Stomach (tissue), 4 donors: ENCODE measurements at regions not wholly inside any gene's neighbourhood (a gene's known extent, or its start where the extent isn't known, plus 50 kb on each side); places are given as distances from the start of the nearest gene placed in this dataset.

Source experiments
- CTCF ChIP-seq, 7 experiments: fragments of 450-650 bp in 4 of 7; fragments of 200-600 bp in 3 of 7; sonication (generic) in 3 of 7; IDR thresholded peaks; one replicate each; pipeline ENCODE4 v1.5.1; 2016 to 2019; ENCODE audit warnings: antibody characterized with exemption in 7 of 7, control low read depth in 2 of 7, mild to moderate bottlenecking in 1 of 7
- EP300 ChIP-seq: sonication (generic); formaldehyde crosslinking; IDR thresholded peaks from one replicate; pipeline ENCODE4 v1.6.1; 2017; ENCODE audit warnings: antibody characterized with exemption
- POLR2A ChIP-seq, 4 donors: fragments of 450-650 bp; IDR thresholded peaks; one replicate each; pipeline ENCODE4 v1.6.1; 2016; ENCODE audit warnings: antibody characterized with exemption in 4 of 4, control low read depth in 2 of 4, mild to moderate bottlenecking in 1 of 4, moderate library complexity in 1 of 4
- POLR2AphosphoS5 ChIP-seq, 3 donors: sonication (generic); formaldehyde crosslinking; IDR thresholded peaks; one replicate each; pipeline ENCODE4 v1.6.1; 2016; ENCODE audit warnings: antibody characterized with exemption in 3 of 3

DNA sequence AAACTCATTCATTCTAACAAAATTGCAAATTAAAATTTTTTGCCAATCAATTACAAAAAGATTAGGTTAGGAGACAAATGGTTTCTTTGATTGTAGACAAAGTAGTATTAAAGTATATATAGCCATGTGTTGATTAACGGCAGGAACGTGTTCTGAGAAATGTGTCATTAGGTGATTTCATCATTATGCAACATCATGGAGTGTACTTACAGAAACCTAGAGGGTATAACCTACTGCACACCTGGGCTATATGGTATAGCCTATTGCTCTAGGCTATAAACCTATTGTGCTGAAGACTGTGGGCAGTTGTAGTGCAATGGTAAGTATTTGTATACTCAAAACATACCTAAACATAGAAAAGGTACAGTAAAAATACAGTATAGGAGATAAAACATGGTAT, 906.8 kb upstream of the SPRY2 start:
- no peak for TF ChIP-seq POLR2A (IDR thresholded peaks at IDR 0.05)
- no peak for TF ChIP-seq CTCF (IDR thresholded peaks at IDR 0.05)
- no peak for TF ChIP-seq POLR2AphosphoS5 (IDR thresholded peaks at IDR 0.05)
- no peak for TF ChIP-seq EP300
